Lung microvascular endothelial cell (primary cell): ENCODE measurements at regions not wholly inside any gene's neighbourhood (a gene's known extent, or its start where the extent isn't known, plus 50 kb on each side); places are given as distances from the start of the nearest gene placed in this dataset.

ENCODE experiments used
- DNase-seq, 2 donors: peaks; one replicate each; pipeline versions ENCODE4 v3.0.0 to v3.0.0-alpha.2; 2010; ENCODE audit warnings: low read depth in 2 of 2

GRCh38 chr13:21316376-21316775 lies 139.9 kb downstream of the MRPL57 start:
- no peak for DNase-seq

GRCh38 chr13:21318891-21319532 lies 140.1 kb downstream of the ZDHHC20 start:
- peak; percentile 34 to 36 for DNase-seq

- DNase-seq, result no peak
Measured at GRCh38 chr13:21319869-21320641, 139.0 kb downstream of the ZDHHC20 start.

GRCh38 chr13:21320642-21321034 lies 138.5 kb downstream of the ZDHHC20 start:
- DNase-seq, result no peak

GRCh38 chr13:21321269-21321668 lies 137.8 kb downstream of the ZDHHC20 start:
- DNase-seq, result no peak

GRCh38 chr13:21322327-21322965 lies 136.7 kb downstream of the ZDHHC20 start:
- no peak for DNase-seq
